H1 (cell line): ENCODE measurements at regions not wholly inside any gene's neighbourhood (a gene's known extent, or its start where the extent isn't known, plus 50 kb on each side); places are given as distances from the start of the nearest gene placed in this dataset.

ENCODE experiments used
- CTCF ChIA-PET: fragments of 300-600 bp; sonication (Branson Sonifier 250); formaldehyde crosslinking; loops from one replicate; lab custom pipeline; 2021; ENCODE audit not compliant: partially characterized antibody; lab: Charles Lee
- POLR2A ChIA-PET: fragments of 300-600 bp; sonication (Branson Sonifier 250); formaldehyde crosslinking; loops from one replicate; lab custom pipeline; 2021; ENCODE audit warnings: inconsistent platforms; ENCODE audit not compliant: partially characterized antibody; lab: Charles Lee
- DNase-seq, 2 experiments: peaks; one replicate each; pipeline versions ENCODE4 v3.0.0 to v3.0.0-alpha.2; 2010 to 2022; ENCODE audit warnings: low spot score in 2 of 2, low read depth in 1 of 2, mixed read lengths in 1 of 2
- FAIRE-seq: peaks from 2 replicates; lab custom pipeline; 2011; peaks lifted over from hg19 to GRCh38; lab: Jason Lieb, UNC
- H2AFZ ChIP-seq: 2 replicates; pipeline ENCODE4 v1.8.1; 2012; ENCODE audit warnings: low read length, inconsistent platforms
- H2AK5ac ChIP-seq: 2 replicates; pipeline ENCODE4 v1.6.1; 2013; ENCODE audit warnings: low read depth, low read length
- H2BK120ac ChIP-seq: replicated peaks from 2 replicates; pipeline ENCODE3; 2013; ENCODE audit warnings: low read depth, low read length, inconsistent platforms
- H2BK12ac ChIP-seq: 2 replicates; pipeline ENCODE4 v1.6.1; 2013; ENCODE audit warnings: low read depth, low read length
- H2BK15ac ChIP-seq: 2 replicates; pipeline ENCODE4 v1.6.1; 2013; ENCODE audit warnings: low read length
- H2BK20ac ChIP-seq: 2 replicates; pipeline ENCODE4 v1.6.1; 2013; ENCODE audit warnings: low read length
- H2BK5ac ChIP-seq: 2 replicates; pipeline ENCODE4 v1.6.1; 2013; ENCODE audit warnings: low read depth, low read length
- H3K14ac ChIP-seq: 2 replicates; pipeline ENCODE4 v1.6.1; 2013; ENCODE audit warnings: inconsistent platforms; ENCODE audit not compliant: insufficient read length
- H3K18ac ChIP-seq: 2 replicates; pipeline ENCODE4 v1.6.1; 2013; ENCODE audit warnings: low read length; ENCODE audit errors: extremely low read depth
- H3K23ac ChIP-seq: 2 replicates; pipeline ENCODE4 v1.6.1; 2013; ENCODE audit warnings: inconsistent platforms; ENCODE audit not compliant: insufficient read length
- H3K23me2 ChIP-seq: 2 replicates; pipeline ENCODE4 v1.6.1; 2013; ENCODE audit warnings: low read depth, low read length
- H3K27ac ChIP-seq: 2 replicates; pipeline ENCODE4 v1.6.1; 2011; ENCODE audit warnings: low read depth, low read length, inconsistent platforms
- H3K27me3 ChIP-seq, 4 experiments: replicated peaks in 1 of 4; 1 replicate in 1 of 4; 2 replicates in 3 of 4; pipeline versions ENCODE4 v1.6.1 to v1.8.1; 2011 to 2013; ENCODE audit warnings: low read length in 3 of 4, mild to moderate bottlenecking in 3 of 4, inconsistent platforms in 2 of 4, mixed read lengths in 2 of 4, moderate library complexity in 1 of 4; ENCODE audit not compliant: control insufficient read depth in 3 of 4, insufficient read depth in 3 of 4; ENCODE audit errors: extremely low read depth in 1 of 4
- H3K36me3 ChIP-seq, 4 experiments: 2 replicates each; pipeline versions ENCODE4 v1.6.1 to v1.8.1; 2011 to 2013; ENCODE audit warnings: mild to moderate bottlenecking in 4 of 4, low read length in 3 of 4, moderate library complexity in 2 of 4, control low read depth in 1 of 4, inconsistent platforms in 1 of 4; ENCODE audit not compliant: insufficient read depth in 4 of 4, control insufficient read depth in 2 of 4
- H3K4ac ChIP-seq: replicated peaks from 2 replicates; pipeline ENCODE3; 2013; ENCODE audit warnings: low read length, low read depth, mixed read lengths, inconsistent platforms; ENCODE audit not compliant: insufficient read length
- H3K4me1 ChIP-seq, 4 experiments: replicated peaks in 1 of 4; 1 replicate in 1 of 4; 2 replicates in 3 of 4; pipeline versions ENCODE4 v1.6.1 to v1.8.1; 2011 to 2013; ENCODE audit warnings: low read length in 3 of 4, inconsistent platforms in 2 of 4, mixed read lengths in 1 of 4; ENCODE audit not compliant: insufficient read depth in 4 of 4, control insufficient read depth in 3 of 4
- H3K4me2 ChIP-seq, 2 experiments: 2 replicates each; pipeline versions ENCODE4 v1.6.1 to v1.8.1; 2011 to 2013; ENCODE audit warnings: low read depth in 2 of 2, low read length in 2 of 2, control low read depth in 1 of 2, inconsistent platforms in 1 of 2, mild to moderate bottlenecking in 1 of 2; ENCODE audit not compliant: insufficient read depth in 1 of 2
- H3K4me3 ChIP-seq, 4 experiments: fragments of 200-600, 300-600 bp in 1 of 4; sonication (generic), shearing (Covaris generic), sonication (Bioruptor Twin) in 1 of 4; 2 replicates each; pipeline versions ENCODE4 v1.5.1 to v1.8.1; 2011 to 2016; ENCODE audit warnings: low read length in 4 of 4, low read depth in 3 of 4, control low read depth in 2 of 4, inconsistent platforms in 2 of 4, mild to moderate bottlenecking in 2 of 4, mixed read lengths in 1 of 4, moderate library complexity in 1 of 4; ENCODE audit not compliant: insufficient read depth in 2 of 4; ENCODE audit errors: extremely low read depth in 1 of 4
- H3K56ac ChIP-seq: replicated peaks from 2 replicates; pipeline ENCODE3; 2013; ENCODE audit warnings: low read depth, mild to moderate bottlenecking, mixed read lengths, low read length, inconsistent platforms; ENCODE audit not compliant: insufficient read length
- H3K79me1 ChIP-seq: 2 replicates; pipeline ENCODE4 v1.6.1; 2013; ENCODE audit warnings: low read depth, low read length, control low read depth
- H3K79me2 ChIP-seq, 2 experiments: 2 replicates each; pipeline versions ENCODE4 v1.6.1 to v1.8.1; 2012 to 2013; ENCODE audit warnings: low read length in 2 of 2, mild to moderate bottlenecking in 2 of 2, inconsistent platforms in 1 of 2; ENCODE audit not compliant: insufficient read depth in 2 of 2, control insufficient read depth in 1 of 2
- H3K9ac ChIP-seq, 4 experiments: replicated peaks in 1 of 4; 1 replicate in 1 of 4; 2 replicates in 3 of 4; pipeline versions ENCODE4 v1.6.1 to v1.8.1; 2011 to 2013; ENCODE audit warnings: low read depth in 3 of 4, low read length in 3 of 4, control low read depth in 2 of 4, mild to moderate bottlenecking in 2 of 4, moderate library complexity in 2 of 4, inconsistent platforms in 1 of 4; ENCODE audit errors: extremely low read depth in 1 of 4
- H3K9me3 ChIP-seq, 2 experiments: 2 replicates each; pipeline versions ENCODE4 v1.6.1 to v1.8.1; 2012 to 2013; ENCODE audit warnings: mild to moderate bottlenecking in 2 of 2, moderate library complexity in 2 of 2, control low read depth in 1 of 2, inconsistent platforms in 1 of 2, low read depth in 1 of 2, low read length in 1 of 2, mixed read lengths in 1 of 2; ENCODE audit not compliant: insufficient read depth in 2 of 2
- H4K20me1 ChIP-seq, 2 experiments: replicated peaks in 1 of 2; 2 replicates each; pipeline versions ENCODE3 to v1.8.1; 2011 to 2013; ENCODE audit warnings: inconsistent platforms in 2 of 2, low read length in 2 of 2, mild to moderate bottlenecking in 1 of 2; ENCODE audit not compliant: insufficient read depth in 2 of 2, control insufficient read depth in 1 of 2
- H4K5ac ChIP-seq: 2 replicates; pipeline ENCODE4 v1.6.1; 2013; ENCODE audit warnings: low read length, low read depth, mixed read lengths, inconsistent platforms; ENCODE audit not compliant: insufficient read length
- H4K8ac ChIP-seq: 2 replicates; pipeline ENCODE4 v1.8.0; 2013; ENCODE audit warnings: mild to moderate bottlenecking, moderate library complexity, low read length, inconsistent platforms; ENCODE audit not compliant: insufficient read depth; ENCODE audit errors: extremely low read depth
- H4K91ac ChIP-seq: replicated peaks from 2 replicates; pipeline ENCODE3; 2013; ENCODE audit warnings: low read length, mixed read lengths, inconsistent platforms; ENCODE audit not compliant: insufficient read length
- BRCA1 ChIP-seq: IDR thresholded peaks from 2 replicates; pipeline ENCODE4 v1.6.1; 2012; ENCODE audit warnings: low read depth, low read length, improper control_type of control experiment
- CBX8 ChIP-seq: fragments of 300-800, 300-1000 bp; sonication (generic); IDR thresholded peaks from 2 replicates; pipeline ENCODE4 v1.7.1; 2016; ENCODE audit warnings: low read depth, low read length, borderline replicate concordance
- CHD1 ChIP-seq: IDR thresholded peaks from 2 replicates; pipeline ENCODE4 v1.6.1; 2012; ENCODE audit warnings: low read depth, low read length, improper control_type of control experiment
- CREB1 ChIP-seq: IDR thresholded peaks from 2 replicates; pipeline ENCODE4 v1.6.1; 2012; ENCODE audit warnings: inconsistent platforms
- EGR1 ChIP-seq: IDR thresholded peaks from 2 replicates; pipeline ENCODE4 v1.6.1; 2011; ENCODE audit warnings: low read depth, low read length, borderline replicate concordance
- EZH2 ChIP-seq: fragments of 200-600 bp; sonication (generic); IDR thresholded peaks from 2 replicates; pipeline ENCODE4 v1.7.1; 2012; ENCODE audit warnings: low read depth, mild to moderate bottlenecking, moderate library complexity, low read length, inconsistent platforms; ENCODE audit not compliant: severe bottlenecking
- GABPA ChIP-seq: IDR thresholded peaks from 2 replicates; pipeline ENCODE4 v1.6.1; 2011; ENCODE audit warnings: mild to moderate bottlenecking, low read length, moderate library complexity, borderline replicate concordance; ENCODE audit not compliant: insufficient read depth
- JUN ChIP-seq: IDR thresholded peaks from 2 replicates; pipeline ENCODE4 v1.6.1; 2011; ENCODE audit warnings: low read depth, mild to moderate bottlenecking, improper control_type of control experiment, low read length
- PHF8 ChIP-seq: fragments of 200-600 bp; sonication (generic); conservative IDR thresholded peaks from 2 replicates; pipeline ENCODE4 v1.7.1; 2012; ENCODE audit warnings: low read depth, mild to moderate bottlenecking, inconsistent platforms, low read length, moderate library complexity
- RFX5 ChIP-seq: IDR thresholded peaks from 2 replicates; pipeline ENCODE4 v1.6.1; 2011; ENCODE audit warnings: low read depth, low read length, improper control_type of control experiment, borderline replicate concordance
- SAP30 ChIP-seq: fragments of 300-600 bp; sonication (generic); IDR thresholded peaks from 2 replicates; pipeline ENCODE4 v1.7.1; 2012; ENCODE audit warnings: low read length, moderate library complexity, mild to moderate bottlenecking, inconsistent platforms; ENCODE audit not compliant: insufficient read depth, insufficient replicate concordance
- SIRT6 ChIP-seq: IDR thresholded peaks from one replicate; pipeline ENCODE4 v1.7.1; 2012; ENCODE audit warnings: low read length, inconsistent platforms
- SIX5 ChIP-seq: IDR thresholded peaks from 2 replicates; pipeline ENCODE4 v1.6.1; 2011; ENCODE audit warnings: mild to moderate bottlenecking, low read depth, low read length
- TAF1 ChIP-seq: IDR thresholded peaks from 2 replicates; pipeline ENCODE4 v1.6.1; 2011; ENCODE audit warnings: mild to moderate bottlenecking, low read depth, low read length
- TEAD4 ChIP-seq: IDR thresholded peaks from 2 replicates; pipeline ENCODE4 v1.6.1; 2012; ENCODE audit warnings: low read depth, low read length, inconsistent platforms, mixed read lengths
- WGBS, 2 experiments: shearing (Covaris generic) in 1 of 2; methylation state at CpG; one replicate each; pipeline versions ENCODE4 v1.1.6 to v1.1.7; 2013 to 2015; ENCODE audit warnings: low lambda C conversion rate in 2 of 2, mixed read lengths in 2 of 2, inconsistent platforms in 1 of 2, low coverage in 1 of 2, missing lambda C conversion rate in 1 of 2; ENCODE audit not compliant: insufficient replicate concordance in 2 of 2, insufficient coverage in 1 of 2, insufficient read length in 1 of 2; ENCODE audit errors: extremely low coverage in 1 of 2, missing lambda C conversion rate in 1 of 2; 5-methylcytosine and 5-hydroxymethylcytosine counted together
- TF ChIP-seq, protein P1 (sequence below): IDR thresholded peaks from 2 replicates; pipeline ENCODE4 v1.6.1; 2011; ENCODE audit warnings: low read depth, mild to moderate bottlenecking, low read length; ENCODE audit not compliant: insufficient read depth

DNA sequence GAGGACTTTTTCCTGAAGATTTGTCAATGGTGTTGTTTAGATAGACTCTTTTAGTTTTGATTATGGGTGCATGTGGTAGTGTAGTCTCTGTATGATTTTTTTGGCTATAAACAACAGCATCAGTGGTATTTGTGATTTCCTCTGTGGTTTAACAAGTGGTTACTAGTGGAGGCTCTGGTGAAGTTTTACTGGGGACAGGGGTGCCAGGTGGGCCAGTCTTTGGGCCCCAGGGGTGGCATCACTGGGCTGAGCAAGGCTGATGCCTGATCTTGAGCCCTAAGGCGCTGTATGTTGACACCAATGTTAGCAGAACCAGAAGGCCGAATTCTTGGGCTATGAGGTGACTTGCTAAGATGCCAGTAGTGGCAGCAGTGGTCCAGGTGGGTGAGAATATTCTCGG is 811.4 kb downstream of the DACH1 start:
- H3K23me2 ChIP-seq, result no peaks in the 10 kb centered on the region
- no peak overlapping the region for H3K9ac ChIP-seq
- ChIA-PET CTCF (no interaction called here), POLR2A (no interaction called here)
- H3K27ac ChIP-seq, result no peak overlapping the region
- FAIRE-seq (no peak), DNase-seq (no peak)
- no peak overlapping the region for H3K4me2 ChIP-seq
- no peak for TF ChIP-seq BRCA1
- TF ChIP-seq SIRT6, result no peak
- TF ChIP-seq GABPA, result no peak
- TF ChIP-seq CBX8, result no peak
- TF ChIP-seq CHD1, result no peak
- TF ChIP-seq EZH2, result no peak
- no peak for TF ChIP-seq SIX5
- TF ChIP-seq RFX5, result no peak
- no peak for TF ChIP-seq JUN
- TF ChIP-seq EGR1, result no peak
- TF ChIP-seq, protein P1, sequence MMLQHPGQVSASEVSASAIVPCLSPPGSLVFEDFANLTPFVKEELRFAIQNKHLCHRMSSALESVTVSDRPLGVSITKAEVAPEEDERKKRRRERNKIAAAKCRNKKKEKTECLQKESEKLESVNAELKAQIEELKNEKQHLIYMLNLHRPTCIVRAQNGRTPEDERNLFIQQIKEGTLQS, result no peak
- TF ChIP-seq TEAD4, result no peak
- no peak for TF ChIP-seq CREB1
- no peak for TF ChIP-seq SAP30
- TF ChIP-seq TAF1, result no peak
- TF ChIP-seq PHF8, result no peak
- H3K23ac ChIP-seq, result no peak overlapping the region
- H3K79me2 ChIP-seq, result no peaks in the 10 kb centered on the region
- H3K27me3 ChIP-seq, result no peaks in the 10 kb centered on the region
- H4K20me1 ChIP-seq, result no peaks in the 10 kb centered on the region
- 0 out of 2 replicates have a peak overlapping the region, but pooled peaks have one; percentile 52 for H2BK12ac ChIP-seq
- no peak overlapping the region for H2AK5ac ChIP-seq
- no peak overlapping the region for H3K4ac ChIP-seq
- no peak overlapping the region for H4K5ac ChIP-seq
- peaks cover 0 to 5% (median 0%) of the 10 kb centered on the region in 4 experiments; a peak in 1 of 7 replicates for H3K4me1 ChIP-seq
- 0 out of 2 replicates have a peak overlapping the region, but pooled peaks have one; percentile 2 for H2BK15ac ChIP-seq
- no peak overlapping the region for H4K8ac ChIP-seq
- 79% methylated on average over 3 of the region's 3 CpGs; no CpG with 5 or more reads in 1 of the 2 experiments for WGBS, 2 experiments
- H2BK20ac ChIP-seq, result no peak overlapping the region
- no peak overlapping the region for H3K56ac ChIP-seq
- H2BK5ac ChIP-seq, result no peak overlapping the region
- H2AFZ ChIP-seq, result no peak overlapping the region
- no peak overlapping the region for H3K4me3 ChIP-seq
- no peak overlapping the region for H4K91ac ChIP-seq
- H2BK120ac ChIP-seq, result no peak overlapping the region
- no peaks in the 10 kb centered on the region for H3K36me3 ChIP-seq
- H3K79me1 ChIP-seq, result no peaks in the 10 kb centered on the region
- no peak overlapping the region for H3K14ac ChIP-seq
- H3K18ac ChIP-seq, result no peak overlapping the region
- H3K9me3 ChIP-seq, result no peaks in the 10 kb centered on the region
